ENCODE measurements at regions not wholly inside any gene's neighbourhood (a gene's known extent, or its start where the extent isn't known, plus 50 kb on each side); places are given as distances from the start of the nearest gene placed in this dataset.

DNA sequence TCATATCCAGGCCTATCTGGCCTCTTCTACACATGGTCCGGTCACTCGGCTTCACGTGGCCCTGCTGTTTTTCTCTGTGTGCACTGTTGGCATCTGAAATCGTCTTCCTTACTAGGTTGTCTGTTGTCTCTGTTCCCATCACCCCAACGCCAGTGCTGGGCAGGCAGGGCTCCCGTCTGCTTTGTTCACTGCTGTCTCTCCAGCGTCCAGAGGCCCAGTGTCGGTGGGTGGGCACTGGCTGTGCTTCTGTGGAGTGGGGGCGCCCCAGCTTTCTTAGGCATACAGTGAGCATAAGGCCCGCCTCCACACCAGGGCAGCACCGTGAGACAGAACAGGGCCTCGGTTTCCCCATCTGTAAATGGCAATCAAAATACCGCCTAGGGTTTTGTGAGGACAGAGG, 153.1 kb downstream of the BCL11B start:
- H3K9me3 ChIP-seq (ENCODE audit: low read length), result no peaks in the 10 kb centered on the region
- no peaks in the 10 kb centered on the region for H3K36me3 ChIP-seq (replicated peaks in 1 of 2; ENCODE audit: control insufficient read depth in 1 of 2, insufficient read depth in 2 of 2, low read length in 2 of 2)
- intact Hi-C loops (cut with micrococcal nuclease; ENCODE audit: unreplicated experiment), result no loop called here
- FAIRE-seq, result no peak
- ChIA-PET POLR2A (no interaction called here), CTCF (ENCODE audit: low intra/inter-chr PET ratio, low total read pairs) (no interaction called here)
- H4K20me1 ChIP-seq (ENCODE audit: insufficient read depth, low read length), result no peaks in the 10 kb centered on the region
- H2AFZ ChIP-seq (ENCODE audit: low read length), result no peak overlapping the region
- TF ChIP-seq HES4 (CRISPR knock-in tag; IDR thresholded peaks at IDR 0.05; ENCODE audit: borderline replicate concordance), result no peak
- no peaks in the 10 kb centered on the region for H3K4me1 ChIP-seq (ENCODE audit: insufficient read depth, low read length)
- WGBS (ENCODE audit: low lambda C conversion rate), result 6% methylated on average over 6 of the region's 13 CpGs
- H3K27ac ChIP-seq (ENCODE audit: extremely low read length, insufficient read depth, low read length), result no peak overlapping the region
- ATAC-seq, result no peak
- no peak overlapping the region for H3K9ac ChIP-seq (ENCODE audit: insufficient read depth, low read depth, low read length)
- in situ Hi-C loops (cut with HindIII; ENCODE audit: extremely low pct_ligation_motif_present, low pct_unique_long_range_greater_than_20kb), result no loop called here
- H3K4me2 ChIP-seq (ENCODE audit: low read depth, low read length), result no peak overlapping the region
- no peak overlapping the region for H3K4me3 ChIP-seq (replicated peaks in 1 of 3; ENCODE audit: insufficient read depth in 1 of 3, low read depth in 2 of 3, low read length in 3 of 3)
- peaks cover 0 to 4% of the 10 kb centered on the region in 2 experiments; a peak in 2 of 5 replicates for H3K27me3 ChIP-seq (ENCODE audit: control insufficient read depth in 1 of 2, insufficient read depth in 2 of 2, low read length in 2 of 2)
- DNase-seq (ENCODE audit: low spot score), result no peak
- BruUV-seq (replicated peaks), result no TSS peak
- no peaks in the 10 kb centered on the region for H3K79me2 ChIP-seq (ENCODE audit: insufficient read depth, low read length)

Small RNA genes lying in the stretch of these regions (small RNA-seq; reads per million reads assigned to genes)
- gene AL162151.2 (ENCODE audit: insufficient read depth in 2 of 3, insufficient read length in 3 of 3, low read depth in 2 of 3, low replicate concordance in 1 of 3), result 0 reads per million in 3 experiments
- gene RN7SL714P (ENCODE audit: insufficient read depth in 2 of 3, insufficient read length in 3 of 3, low read depth in 2 of 3, low replicate concordance in 1 of 3), result 0 reads per million in 3 experiments

Measured in HepG2 (cell line).